Skeletal muscle cell (primary cell): ENCODE measurements at regions not wholly inside any gene's neighbourhood (a gene's known extent, or its start where the extent isn't known, plus 50 kb on each side); places are given as distances from the start of the nearest gene placed in this dataset.
A peak's percentile ranks its signal among the peaks of the same experiment; 100 is the strongest.

Experiments
- DNase-seq: peaks from one replicate; pipeline ENCODE4 v3.0.0-alpha.2; 2010; ENCODE audit warnings: low read depth
- H3K4me3 ChIP-seq: 2 replicates; pipeline ENCODE4 v1.5.1; 2011; ENCODE audit warnings: low read depth, mild to moderate bottlenecking, control low read depth, low read length, moderate library complexity

DNA sequence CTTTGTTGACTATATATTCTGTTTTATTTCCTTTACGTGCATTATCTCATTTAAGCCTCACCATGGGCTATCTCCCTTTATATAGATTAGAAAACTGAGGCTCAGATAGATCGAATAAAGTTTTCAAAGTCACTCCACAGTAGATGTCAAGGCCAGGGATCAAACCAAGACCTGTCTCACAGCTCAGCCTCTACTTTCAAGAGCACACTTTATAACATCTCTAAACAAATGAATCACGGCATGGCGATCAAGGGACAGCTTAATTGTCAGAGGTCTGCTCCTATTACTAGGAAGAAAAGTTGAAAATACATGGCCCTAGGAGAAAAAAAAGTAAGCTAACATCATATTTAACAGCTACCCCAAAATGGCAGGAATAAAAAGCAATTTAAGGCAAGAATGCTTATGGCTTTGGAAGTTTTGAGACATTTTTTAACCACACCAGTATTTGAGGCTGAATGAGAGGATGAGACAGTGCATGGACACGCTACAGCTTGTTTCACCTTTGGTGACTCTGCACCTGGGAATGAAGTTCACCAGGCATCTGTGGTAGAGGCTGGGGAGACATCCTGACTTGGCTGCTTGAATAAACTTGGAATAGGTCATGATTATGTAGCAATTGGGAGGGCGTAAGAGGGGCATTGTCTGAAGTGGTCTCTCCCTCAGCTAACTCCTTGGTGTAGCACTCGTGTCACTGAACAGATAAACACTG lies 486.8 kb upstream of the WWC1 start:
- H3K4me3 ChIP-seq = no peak overlapping the region
- no peak for DNase-seq

DNA sequence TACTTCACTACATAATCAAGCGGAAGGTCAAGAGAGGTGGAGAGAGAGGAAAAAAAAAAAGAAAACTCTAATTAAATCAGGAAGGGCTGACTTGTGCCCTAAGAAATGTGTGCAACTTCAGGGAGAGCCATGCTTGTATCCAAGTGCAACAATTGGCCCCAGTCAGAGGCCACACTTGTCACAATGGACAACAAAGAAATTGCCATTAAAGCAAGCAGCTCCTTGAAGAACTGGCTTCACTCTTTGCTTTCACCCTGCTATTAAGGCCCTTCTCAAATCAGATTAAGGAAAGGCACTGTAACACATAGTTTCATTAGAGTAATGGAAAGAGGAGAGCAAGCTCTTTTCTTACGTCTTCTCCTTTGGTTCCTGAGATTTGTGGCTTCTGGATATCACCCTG lies 480.9 kb upstream of the WWC1 start:
- no peak for DNase-seq
- no peak overlapping the region for H3K4me3 ChIP-seq

DNA sequence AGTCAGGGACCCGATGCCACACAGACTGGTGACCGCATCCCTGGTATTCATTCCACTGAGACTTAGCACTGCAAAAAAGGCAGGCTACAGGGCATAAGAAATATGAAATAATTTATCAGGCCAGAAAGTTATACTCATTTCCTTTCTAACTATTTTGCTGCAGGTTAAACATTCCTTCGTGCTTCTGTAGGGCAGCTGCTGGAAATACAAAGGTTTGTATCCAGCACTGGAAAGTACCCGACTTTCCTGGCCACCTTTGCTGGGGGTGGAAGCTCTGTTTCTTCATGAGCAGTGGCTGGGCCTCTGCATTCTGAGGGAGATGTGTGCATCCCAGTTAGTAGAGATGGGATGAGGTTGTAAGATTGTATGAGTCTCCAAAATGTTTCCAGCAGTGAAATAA lies 478.6 kb upstream of the WWC1 start:
- no peak overlapping the region for H3K4me3 ChIP-seq
- DNase-seq = no peak

DNA sequence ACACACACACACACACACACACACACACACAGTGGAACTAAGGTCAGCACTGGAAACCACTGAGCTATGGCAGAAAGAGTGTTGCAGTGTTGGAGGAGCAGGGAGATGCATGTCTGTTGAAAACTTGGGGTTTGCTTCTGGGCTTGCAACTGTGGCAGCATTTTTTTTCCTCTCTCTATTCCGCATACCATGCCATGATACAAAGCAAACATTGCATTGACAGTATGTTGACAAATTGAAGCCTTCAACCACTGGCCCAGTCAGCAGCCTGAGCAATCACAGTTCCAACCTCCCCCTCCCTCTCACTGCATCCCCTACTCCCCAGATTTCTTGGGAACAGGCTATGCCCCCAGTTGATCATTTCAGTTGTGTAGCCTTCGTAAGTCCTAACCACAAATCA lies 478.1 kb upstream of the WWC1 start:
- H3K4me3 ChIP-seq = no peak overlapping the region
- no peak for DNase-seq

DNA sequence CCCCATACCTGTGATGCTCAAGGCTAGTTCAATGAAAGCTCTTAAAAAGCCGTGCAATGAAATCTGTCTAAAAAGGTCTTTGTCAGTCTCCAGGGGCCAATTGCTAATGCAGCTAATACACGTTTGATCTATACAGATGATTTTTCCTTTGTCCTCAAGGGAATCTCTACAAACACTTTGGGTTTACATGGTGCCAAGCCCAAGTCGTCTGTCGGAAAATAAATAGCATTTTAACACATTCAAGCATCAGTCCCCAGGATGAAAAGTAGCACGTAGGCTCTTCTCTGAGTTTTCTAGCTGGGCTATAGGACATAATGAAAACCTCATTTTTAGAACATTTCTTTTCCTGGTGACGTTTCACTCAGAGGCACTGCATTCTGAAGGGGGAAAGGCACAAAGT lies 477.4 kb upstream of the WWC1 start:
- no peak overlapping the region for H3K4me3 ChIP-seq
- DNase-seq = no peak

- DNase-seq = peak; percentile 97
- H3K4me3 ChIP-seq = no peak overlapping the region
These were observed 476.6 kb upstream of the WWC1 start for GRCh38 chr5:167814828-167815227.

DNA sequence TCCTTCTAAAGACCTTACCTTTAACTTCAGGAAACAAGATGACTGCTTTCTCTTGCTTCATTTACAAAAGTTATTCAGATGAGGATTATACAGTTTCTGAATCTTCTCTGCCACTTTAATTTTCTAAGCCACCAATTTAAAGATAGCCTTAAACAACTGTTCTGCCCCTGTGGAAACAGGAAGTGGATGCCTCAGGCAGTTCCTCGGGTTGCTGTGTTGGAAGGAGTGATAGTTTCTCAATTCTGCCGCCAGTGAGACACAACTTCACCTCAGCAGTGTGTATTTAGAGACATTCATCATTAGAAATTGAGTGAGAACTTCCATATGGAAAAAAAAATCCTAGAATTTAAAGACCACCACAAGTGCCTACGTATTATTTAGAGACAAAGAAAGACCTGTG lies 475.1 kb upstream of the WWC1 start:
- H3K4me3 ChIP-seq = no peak overlapping the region

DNA sequence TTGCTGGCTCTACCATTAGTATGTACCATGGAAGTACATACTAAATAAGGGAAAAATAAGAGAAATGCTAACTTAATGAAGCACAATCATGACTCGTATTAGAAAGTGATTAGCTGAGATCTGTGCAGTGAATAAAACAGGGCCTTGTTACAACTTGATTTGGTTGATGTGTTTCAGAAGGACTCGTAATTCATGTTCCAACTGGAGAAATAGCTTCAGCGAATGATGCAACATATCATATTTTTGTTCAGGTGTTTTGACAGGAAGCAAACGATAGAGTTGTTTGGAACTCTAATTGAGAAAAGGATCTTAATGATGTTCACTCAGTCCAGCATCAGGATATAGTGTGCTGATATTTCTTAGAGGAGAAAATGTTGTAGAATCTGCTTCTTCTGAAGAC lies 474.6 kb upstream of the WWC1 start:
- no peak overlapping the region for H3K4me3 ChIP-seq
- DNase-seq = no peak

More for the DNA sequence above, 475.1 kb upstream of the WWC1 start:
- no peak for DNase-seq

DNA sequence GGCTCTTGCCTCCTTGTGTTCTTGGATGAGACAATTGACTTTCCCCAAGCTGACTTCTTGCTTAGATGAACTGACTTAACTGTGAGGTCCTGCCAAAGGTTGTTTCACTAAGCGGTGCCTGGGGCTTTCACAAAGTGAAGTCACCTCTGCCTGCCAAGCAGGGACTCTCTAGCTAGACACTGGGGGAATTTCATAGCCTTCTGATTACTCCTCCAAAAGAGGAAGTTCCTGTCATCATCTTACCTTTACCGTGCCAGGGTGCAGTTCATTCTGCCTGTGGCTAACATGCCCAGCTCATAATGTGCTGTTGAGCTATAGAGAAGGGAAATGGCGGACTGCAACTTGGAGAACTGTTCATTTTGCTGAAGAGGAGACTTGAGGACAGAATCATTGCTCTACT lies 472.0 kb upstream of the WWC1 start:
- H3K4me3 ChIP-seq = no peak overlapping the region
- no peak for DNase-seq

DNA sequence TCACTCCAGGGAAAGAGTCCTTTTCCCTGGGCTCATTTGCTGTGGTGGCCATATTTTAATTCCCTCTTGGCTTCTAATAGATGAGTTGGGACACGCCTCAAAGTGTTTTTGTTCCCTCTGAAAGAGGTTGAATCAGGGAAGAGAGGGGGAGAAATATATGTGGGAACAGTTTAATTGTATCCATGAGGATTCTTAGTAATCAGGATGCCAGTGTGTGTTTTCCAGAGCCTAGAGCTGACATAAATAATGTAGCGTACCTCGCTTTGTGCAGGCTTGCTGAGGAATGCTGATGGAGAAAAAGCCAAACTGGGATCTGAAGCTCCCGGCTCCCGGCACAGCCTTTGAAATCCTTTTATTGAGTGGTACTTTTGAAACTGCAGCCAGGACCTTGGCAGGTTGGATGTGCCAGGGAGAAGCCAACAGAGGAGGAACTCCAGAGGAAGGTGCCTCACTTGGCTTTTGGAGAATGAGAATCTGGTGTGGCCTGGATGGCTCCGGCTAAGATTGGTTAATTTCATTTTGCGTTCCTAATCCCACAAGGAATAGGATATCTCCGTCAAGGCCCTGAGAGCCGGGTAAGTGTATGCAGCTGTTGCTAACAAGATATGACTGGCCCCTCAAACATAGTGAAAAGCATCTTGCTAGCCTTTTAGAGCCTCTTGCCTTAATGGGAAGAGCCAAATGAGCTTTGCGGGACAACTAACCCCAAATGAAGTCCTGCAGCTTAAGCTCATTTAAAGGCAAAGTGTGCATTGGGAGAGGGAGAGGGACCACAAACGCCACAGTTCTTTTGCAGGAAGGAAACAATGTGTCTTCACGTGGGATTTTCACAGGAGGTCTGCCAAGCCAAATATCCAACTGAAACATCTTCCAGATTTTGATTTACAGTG lies 471.1 kb upstream of the WWC1 start:
- DNase-seq = no peak
- H3K4me3 ChIP-seq = no peak overlapping the region

DNA sequence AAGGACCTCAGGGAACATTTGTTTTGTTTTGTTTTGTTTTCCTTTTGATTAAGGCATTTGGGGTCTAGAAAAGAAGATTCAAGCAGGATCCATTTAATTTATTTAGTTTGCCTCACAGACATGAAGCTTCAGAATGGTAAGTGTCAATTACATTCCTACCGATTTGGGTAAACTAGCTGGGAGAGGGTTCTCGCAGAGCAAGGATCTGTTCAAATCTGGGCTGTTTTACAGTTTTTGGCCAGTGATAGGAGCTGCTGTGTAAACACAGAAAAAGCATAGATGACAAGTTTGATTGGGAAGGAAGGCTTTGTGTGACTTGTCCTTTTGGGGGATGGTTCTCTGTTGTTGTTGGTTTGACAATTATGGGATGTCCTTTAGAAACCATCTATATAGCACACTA lies 470.3 kb upstream of the WWC1 start:
- no peak overlapping the region for H3K4me3 ChIP-seq
- no peak for DNase-seq

- no peak overlapping the region for H3K4me3 ChIP-seq
- no peak for DNase-seq
These were observed 469.8 kb upstream of the WWC1 start for GRCh38 chr5:167821669-167822068.

- DNase-seq = no peak
- H3K4me3 ChIP-seq = no peak overlapping the region
These were observed 469.2 kb upstream of the WWC1 start for GRCh38 chr5:167822241-167822640.

GRCh38 chr5:167823405-167823804 lies 468.0 kb upstream of the WWC1 start:
- no peak overlapping the region for H3K4me3 ChIP-seq
- DNase-seq = no peak

DNA sequence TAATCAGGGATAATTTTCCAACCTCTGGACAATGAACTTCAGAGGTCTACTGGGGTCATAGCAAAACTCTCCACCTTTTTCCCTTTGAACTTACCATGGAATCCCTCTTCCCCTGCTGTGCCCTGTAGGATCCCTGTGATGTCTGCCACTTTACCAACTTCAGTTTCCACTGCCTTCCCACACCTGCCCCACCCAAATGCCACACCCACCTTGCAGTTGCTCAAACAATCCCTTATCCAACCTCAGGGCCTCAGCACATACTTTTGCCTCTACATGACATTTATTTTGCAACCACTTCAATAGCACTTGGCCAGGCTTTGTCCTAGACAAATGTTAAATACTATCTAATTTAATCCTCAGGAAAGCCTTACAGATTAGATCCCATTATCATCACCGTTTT lies 463.7 kb upstream of the WWC1 start:
- no peak overlapping the region for H3K4me3 ChIP-seq
- DNase-seq = no peak

DNA sequence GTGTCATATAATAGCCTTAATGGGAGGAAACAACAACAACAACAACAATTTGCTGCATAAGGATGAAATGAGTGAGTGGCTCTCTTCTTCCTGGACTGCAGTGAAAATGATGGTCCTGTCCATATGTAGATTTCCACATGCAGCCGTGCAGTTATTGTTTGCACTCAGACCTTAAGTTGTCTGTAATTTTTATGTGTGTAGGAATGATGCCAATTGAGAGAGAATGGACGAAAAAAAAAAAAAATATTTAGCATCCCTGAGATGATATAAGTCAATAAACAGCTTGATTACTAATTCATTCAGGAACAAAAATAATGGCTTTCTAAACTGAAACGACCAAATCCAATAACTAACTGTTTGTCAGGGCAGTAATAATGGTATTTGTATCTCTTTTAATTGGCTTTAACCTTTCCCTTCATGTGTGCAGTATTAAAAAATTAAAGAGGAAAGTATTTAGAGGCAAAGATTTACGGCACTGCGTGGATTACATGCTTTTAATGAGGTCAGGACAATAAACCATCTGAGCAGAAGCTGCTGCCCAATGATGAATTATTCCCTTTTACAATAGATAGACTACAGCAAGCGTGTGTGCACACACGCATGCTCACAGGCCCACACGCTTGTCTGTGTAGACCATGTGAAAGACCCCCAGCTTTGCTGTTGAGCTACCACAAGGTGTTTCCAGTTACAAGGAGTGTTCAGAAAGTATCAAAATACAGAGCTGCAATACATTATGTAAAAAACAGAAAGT lies 459.5 kb upstream of the WWC1 start:
- H3K4me3 ChIP-seq = no peak overlapping the region
- no peak for DNase-seq

DNA sequence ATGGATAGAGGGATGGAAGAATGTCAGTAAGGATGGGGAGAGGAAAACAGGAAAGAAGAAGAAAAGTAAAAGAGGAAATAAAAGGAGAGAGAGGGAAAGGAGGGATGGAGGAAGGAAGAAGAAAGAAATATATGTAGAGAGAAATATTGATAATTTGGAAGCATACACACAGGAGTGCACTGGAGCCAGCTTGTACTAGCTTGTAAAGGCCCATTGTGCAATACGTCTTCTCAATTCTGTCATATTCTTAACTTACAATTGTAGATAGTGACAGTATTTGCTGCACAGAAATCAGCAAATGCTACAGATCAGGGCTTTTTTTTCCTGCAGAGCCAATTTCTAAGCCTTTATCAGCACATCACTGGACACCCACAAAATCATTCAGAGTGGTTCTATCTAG lies 458.8 kb upstream of the WWC1 start:
- no peak for DNase-seq
- no peak overlapping the region for H3K4me3 ChIP-seq

DNA sequence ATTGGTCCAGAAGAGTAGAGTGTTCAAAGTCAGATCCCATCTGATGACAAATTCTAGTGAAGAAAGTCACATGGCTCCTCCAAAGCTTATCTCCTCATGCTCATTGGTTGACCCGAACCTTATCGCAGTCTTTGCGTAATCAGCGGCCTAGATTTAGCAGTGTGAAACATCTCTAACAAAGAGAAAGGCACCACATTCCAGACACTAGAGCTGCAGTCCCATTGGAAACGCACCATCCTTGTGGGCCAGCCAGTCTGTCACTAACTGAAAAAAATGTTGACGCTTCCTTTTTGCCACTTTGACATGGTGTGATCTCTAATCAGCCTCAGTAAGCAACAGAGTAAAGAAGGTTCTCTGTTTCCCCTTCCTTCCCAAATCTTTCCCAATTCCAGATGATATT lies 458.0 kb upstream of the WWC1 start:
- no peak overlapping the region for H3K4me3 ChIP-seq
- DNase-seq = no peak

DNA sequence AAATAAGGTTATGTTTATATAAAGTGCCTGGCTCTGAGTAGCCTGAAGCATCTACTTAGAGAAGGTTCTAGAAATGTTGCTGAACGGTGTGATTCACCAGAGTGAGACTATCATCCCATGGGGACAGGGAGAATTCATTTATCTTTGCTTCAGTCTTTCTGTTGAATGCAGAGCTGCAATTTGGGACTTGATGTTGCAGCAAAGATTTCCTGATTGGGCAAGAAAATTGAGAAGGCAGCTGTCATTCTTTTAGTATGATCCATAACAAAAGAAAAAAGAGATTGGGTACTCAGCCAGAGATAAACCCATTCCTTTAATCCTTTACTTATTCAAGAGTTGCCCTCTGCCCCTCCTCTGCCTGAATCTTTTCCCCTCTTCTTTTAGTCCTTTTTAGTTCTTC lies 456.3 kb upstream of the WWC1 start:
- peak; percentile 56 for DNase-seq
- H3K4me3 ChIP-seq = no peak overlapping the region

DNA sequence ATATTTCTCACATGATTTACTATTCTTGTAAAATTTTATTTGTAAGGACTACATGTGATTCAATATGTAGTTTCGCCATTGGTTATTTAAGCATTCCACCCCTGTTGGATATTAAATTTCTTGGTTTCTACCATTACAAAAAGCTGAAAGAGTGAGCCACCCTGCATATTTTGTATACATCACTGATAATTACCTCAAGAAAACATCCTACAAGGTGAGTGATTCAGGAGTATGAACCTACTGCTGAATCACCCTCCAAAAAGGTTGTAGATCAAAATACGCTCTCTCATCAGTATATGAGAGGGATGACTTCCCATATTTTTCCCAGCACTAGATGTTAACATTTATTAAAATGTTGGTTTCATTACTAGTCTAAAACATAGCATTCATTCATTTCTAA lies 454.3 kb upstream of the WWC1 start:
- DNase-seq = no peak
- no peak overlapping the region for H3K4me3 ChIP-seq
